PC-3 (cell line): ENCODE measurements at regions not wholly inside any gene's neighbourhood (a gene's known extent, or its start where the extent isn't known, plus 50 kb on each side); places are given as distances from the start of the nearest gene placed in this dataset.

ENCODE experiments used
- EZH2 ChIP-seq: fragments of 300-600 bp; sonication (generic); IDR thresholded peaks from one replicate; pipeline ENCODE4 v1.6.1; 2017; ENCODE audit warnings: antibody characterized with exemption, mild to moderate bottlenecking, low read length; ENCODE audit not compliant: unreplicated experiment
- TF ChIP-seq, protein P1 (sequence below): fragments of 300-600 bp; sonication (generic); conservative IDR thresholded peaks from 2 replicates; pipeline ENCODE4 v1.5.1; 2017; ENCODE audit warnings: antibody characterized with exemption, low read depth, mild to moderate bottlenecking, low read length

DNA sequence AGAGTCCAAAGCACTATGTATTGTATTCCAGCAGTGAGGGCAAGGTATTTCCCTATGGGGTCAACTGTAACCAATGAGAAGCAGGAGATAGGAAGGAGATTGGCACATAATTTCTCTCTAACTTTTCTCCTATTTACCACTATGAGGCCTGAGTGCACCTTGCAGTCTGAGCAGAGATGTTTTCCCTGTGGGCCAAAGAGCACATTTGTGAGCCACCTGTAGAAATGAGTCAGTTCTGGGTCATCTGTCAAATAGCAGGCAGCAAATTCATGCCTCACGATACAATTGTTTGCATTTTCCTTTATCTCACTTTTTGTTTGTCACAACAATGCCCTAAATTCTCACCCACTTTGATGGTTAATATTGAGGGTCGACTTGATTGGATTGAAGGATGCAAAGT lies 547.2 kb upstream of the NCAM2 start:
- TF ChIP-seq, protein P1, sequence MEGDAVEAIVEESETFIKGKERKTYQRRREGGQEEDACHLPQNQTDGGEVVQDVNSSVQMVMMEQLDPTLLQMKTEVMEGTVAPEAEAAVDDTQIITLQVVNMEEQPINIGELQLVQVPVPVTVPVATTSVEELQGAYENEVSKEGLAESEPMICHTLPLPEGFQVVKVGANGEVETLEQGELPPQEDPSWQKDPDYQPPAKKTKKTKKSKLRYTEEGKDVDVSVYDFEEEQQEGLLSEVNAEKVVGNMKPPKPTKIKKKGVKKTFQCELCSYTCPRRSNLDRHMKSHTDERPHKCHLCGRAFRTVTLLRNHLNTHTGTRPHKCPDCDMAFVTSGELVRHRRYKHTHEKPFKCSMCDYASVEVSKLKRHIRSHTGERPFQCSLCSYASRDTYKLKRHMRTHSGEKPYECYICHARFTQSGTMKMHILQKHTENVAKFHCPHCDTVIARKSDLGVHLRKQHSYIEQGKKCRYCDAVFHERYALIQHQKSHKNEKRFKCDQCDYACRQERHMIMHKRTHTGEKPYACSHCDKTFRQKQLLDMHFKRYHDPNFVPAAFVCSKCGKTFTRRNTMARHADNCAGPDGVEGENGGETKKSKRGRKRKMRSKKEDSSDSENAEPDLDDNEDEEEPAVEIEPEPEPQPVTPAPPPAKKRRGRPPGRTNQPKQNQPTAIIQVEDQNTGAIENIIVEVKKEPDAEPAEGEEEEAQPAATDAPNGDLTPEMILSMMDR = no peak
- TF ChIP-seq EZH2 = no peak
